GM12878 (cell line): ENCODE measurements at regions not wholly inside any gene's neighbourhood (a gene's known extent, or its start where the extent isn't known, plus 50 kb on each side); places are given as distances from the start of the nearest gene placed in this dataset.

Experiments
- ATAC-seq: fragments of 200-7000 bp; cut with Tn5 transposase; 3 replicates; pipeline ENCODE4 v1.9.1; 2020; ENCODE audit warnings: mild to moderate bottlenecking, moderate library complexity
- BruUV-seq: library from RNA; stranded (reverse); fragments of 400-500 nt; replicated peaks from 2 replicates; lab custom pipeline; 2021; lab: Mats Ljungman, UMichigan
- CTCF ChIA-PET: fragments of 300-600 bp; sonication (Branson Sonifier 250); formaldehyde crosslinking; extraction: SDS; loops from one replicate; lab custom pipeline; 2021; ENCODE audit warnings: inconsistent platforms; lab: Yijun Ruan, JAX
- POLR2A ChIA-PET: fragments of 350-600 bp; formaldehyde crosslinking; extraction: SDS; loops from one replicate; lab custom pipeline; 2021; ENCODE audit warnings: inconsistent platforms; lab: Charles Lee
- RAD21 ChIA-PET: fragments of 300-600 bp; sonication (Branson Sonifier 250); formaldehyde crosslinking; loops from one replicate; lab custom pipeline; 2023; ENCODE audit warnings: antibody characterized with exemption; ENCODE audit not compliant: unreplicated experiment; lab: Charles Lee
- SMC1A ChIA-PET: fragments of 300-600 bp; sonication (Branson Sonifier 250); formaldehyde crosslinking; loops from one replicate; lab custom pipeline; 2023; ENCODE audit not compliant: unreplicated experiment, uncharacterized antibody; lab: Charles Lee
- DNase-seq: peaks from one replicate; pipeline ENCODE4 v3.0.0-alpha.2; 2011; ENCODE audit warnings: low read depth, low spot score
- FAIRE-seq: peaks from 3 replicates; lab custom pipeline; 2011; peaks lifted over from hg19 to GRCh38; lab: Jason Lieb, UNC
- H2AFZ ChIP-seq: 2 replicates; pipeline ENCODE4 v1.6.0; 2011; ENCODE audit warnings: low read depth, low read length, control low read depth; ENCODE audit not compliant: control insufficient read depth
- H3K27ac ChIP-seq: 2 replicates; pipeline ENCODE4 v1.5.1; 2011; ENCODE audit warnings: control low read depth; ENCODE audit not compliant: control insufficient read depth, insufficient read depth
- H3K27me3 ChIP-seq, 2 experiments: replicated peaks in 1 of 2; 2 replicates each; pipeline versions ENCODE4 v1.6.0 to v1.6.1; 2011; ENCODE audit warnings: low read length in 1 of 2; ENCODE audit not compliant: control insufficient read depth in 2 of 2, insufficient read depth in 2 of 2
- H3K36me3 ChIP-seq, 2 experiments: 2 replicates each; pipeline ENCODE4 v1.5.1; 2011; ENCODE audit warnings: low read length in 1 of 2; ENCODE audit not compliant: control insufficient read depth in 2 of 2, insufficient read depth in 2 of 2
- H3K4me1 ChIP-seq: 2 replicates; pipeline ENCODE4 v1.6.1; 2011; ENCODE audit warnings: mild to moderate bottlenecking, low read length, moderate library complexity, mixed read lengths; ENCODE audit not compliant: control insufficient read depth, insufficient read depth
- H3K4me2 ChIP-seq: 2 replicates; pipeline ENCODE4 v1.6.0; 2011; ENCODE audit warnings: control low read depth; ENCODE audit not compliant: control insufficient read depth, insufficient read depth
- H3K4me3 ChIP-seq: fragments of 200-600 bp; sonication (generic); 2 replicates; pipeline ENCODE4 v1.5.1; 2016
- H3K79me2 ChIP-seq: 2 replicates; pipeline ENCODE4 v1.6.0; 2011; ENCODE audit warnings: low read length; ENCODE audit not compliant: control insufficient read depth, insufficient read depth
- H3K9ac ChIP-seq: 2 replicates; pipeline ENCODE4 v1.8.0; 2011; ENCODE audit warnings: low read length, control low read depth, mixed read lengths; ENCODE audit not compliant: control insufficient read depth, insufficient read depth
- H3K9me3 ChIP-seq: replicated peaks from 3 replicates; pipeline ENCODE4 v1.5.1; 2011; ENCODE audit warnings: mild to moderate bottlenecking, low read length; ENCODE audit not compliant: control insufficient read depth, insufficient read depth
- H4K20me1 ChIP-seq: 2 replicates; pipeline ENCODE4 v1.6.0; 2011; ENCODE audit not compliant: control insufficient read depth, insufficient read depth
- ATF7 ChIP-seq: fragments of 450-650 bp; IDR thresholded peaks from 2 replicates; pipeline ENCODE4 v1.6.1; 2016; ENCODE audit warnings: low read depth, mild to moderate bottlenecking
- BHLHE40 ChIP-seq, 2 experiments: fragments of 450-650 bp in 1 of 2; IDR thresholded peaks; 2 replicates each; pipeline ENCODE4 v1.6.1; 2011 to 2017; ENCODE audit warnings: low read depth in 2 of 2, borderline replicate concordance in 1 of 2, improper control_type of control experiment in 1 of 2, low read length in 1 of 2, mild to moderate bottlenecking in 1 of 2
- BMI1 ChIP-seq: fragments of 450-650 bp; IDR thresholded peaks from 2 replicates; pipeline ENCODE4 v1.6.1; 2016; ENCODE audit warnings: mild to moderate bottlenecking, moderate library complexity, borderline replicate concordance
- CHD4 ChIP-seq: fragments of 200-600 bp; sonication (generic); IDR thresholded peaks from 2 replicates; pipeline ENCODE4 v1.6.1; 2016; ENCODE audit warnings: mild to moderate bottlenecking
- EP300 ChIP-seq, 2 experiments: fragments of 150-350 bp in 1 of 2; IDR thresholded peaks; 2 replicates each; pipeline ENCODE4 v1.6.1; 2011 to 2012; ENCODE audit warnings: low read depth in 2 of 2, low read length in 2 of 2, borderline replicate concordance in 1 of 2, improper control_type of control experiment in 1 of 2, inconsistent platforms in 1 of 2; ENCODE audit not compliant: control insufficient read depth in 1 of 2
- HDGF ChIP-seq: fragments of 450-650 bp; IDR thresholded peaks from 2 replicates; pipeline ENCODE4 v1.6.1; 2016; ENCODE audit warnings: antibody characterized with exemption
- KAT2A ChIP-seq: conservative IDR thresholded peaks from 2 replicates; pipeline ENCODE4 v1.6.1; 2011; ENCODE audit warnings: low read depth, low read length; ENCODE audit not compliant: control insufficient read depth
- SP1 ChIP-seq: IDR thresholded peaks from one replicate; pipeline ENCODE4 v1.6.1; 2011; ENCODE audit warnings: low read depth, low read length
- YBX1 ChIP-seq: fragments of 450-650 bp; IDR thresholded peaks from 2 replicates; pipeline ENCODE4 v1.6.1; 2016; ENCODE audit warnings: antibody characterized with exemption
- ZNF384 ChIP-seq: IDR thresholded peaks from 2 replicates; pipeline ENCODE4 v1.6.1; 2012; ENCODE audit warnings: low read depth, mild to moderate bottlenecking, low read length, improper control_type of control experiment, borderline replicate concordance
- ZNF622 ChIP-seq: fragments of 450-650 bp; IDR thresholded peaks from 2 replicates; pipeline ENCODE4 v1.6.1; 2017; ENCODE audit warnings: mild to moderate bottlenecking, inconsistent platforms
- WGBS: methylation state at CpG from one replicate; pipeline ENCODE4 v1.1.6; 2016; ENCODE audit warnings: low lambda C conversion rate; ENCODE audit not compliant: insufficient replicate concordance, insufficient coverage; ENCODE audit errors: missing lambda C conversion rate; 5-methylcytosine and 5-hydroxymethylcytosine counted together
- in situ Hi-C: fragments of 300-500 bp; cut with MboI; formaldehyde crosslinking; loops from 9 replicates; pipeline ENCODE4 v1.14.3; 2018; ENCODE audit warnings: mixed read lengths
- intact Hi-C: fragments of 100-400 bp; cut with micrococcal nuclease; formaldehyde crosslinking; loops from one replicate; pipeline ENCODE4 v1.14.2; 2022; ENCODE audit not compliant: unreplicated experiment
- TF ChIP-seq, protein P1 (sequence below): IDR thresholded peaks from 2 replicates; pipeline ENCODE4 v1.6.1; 2012; ENCODE audit warnings: low read depth, low read length, improper control_type of control experiment
- TF ChIP-seq, protein P2 (sequence below): fragments of 150-350 bp; IDR thresholded peaks from 2 replicates; pipeline ENCODE4 v1.6.1; 2016; ENCODE audit warnings: low read depth, low read length
- TF ChIP-seq, protein P3 (sequence below): IDR thresholded peaks from 2 replicates; pipeline ENCODE4 v1.6.1; 2011; ENCODE audit warnings: mild to moderate bottlenecking, low read depth, low read length, moderate library complexity; ENCODE audit not compliant: insufficient replicate concordance

DNA sequence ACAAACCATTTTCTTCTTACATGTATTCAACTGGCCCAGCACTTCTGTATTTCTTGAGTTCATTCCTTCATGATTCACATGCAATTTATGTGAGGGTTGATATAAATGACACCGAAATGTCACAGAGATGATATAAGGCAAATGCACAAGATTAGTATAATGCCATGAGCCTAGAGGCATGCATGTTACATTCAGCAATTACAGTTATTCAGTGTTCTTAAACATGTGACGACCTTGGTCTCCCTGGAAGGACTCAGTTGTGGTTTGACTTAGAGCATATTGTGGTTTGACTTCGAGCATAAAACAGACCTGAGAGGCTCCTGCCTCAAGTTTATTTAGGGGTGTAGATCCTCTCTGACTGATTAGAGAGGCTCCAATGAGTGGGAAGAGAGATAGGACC lies 752.1 kb upstream of the POM121L12 start:
- WGBS = 0% methylated on average over 3 of the region's 3 CpGs
- no peaks in the 10 kb centered on the region for H3K36me3 ChIP-seq
- H3K4me1 ChIP-seq = no peaks in the 10 kb centered on the region
- H3K9me3 ChIP-seq = no peaks in the 10 kb centered on the region
- no peak overlapping the region for H3K4me3 ChIP-seq
- no TSS peak for BruUV-seq
- FAIRE-seq = no peak
- SMC1A ChIA-PET = no interaction called here
- RAD21 ChIA-PET = no interaction called here
- no peak overlapping the region for H2AFZ ChIP-seq
- H3K27ac ChIP-seq = no peak overlapping the region
- no peaks in the 10 kb centered on the region for H3K79me2 ChIP-seq
- H3K4me2 ChIP-seq = no peak overlapping the region
- intact Hi-C loops = no loop called here
- TF ChIP-seq ZNF622 = no peak
- TF ChIP-seq, protein P1, sequence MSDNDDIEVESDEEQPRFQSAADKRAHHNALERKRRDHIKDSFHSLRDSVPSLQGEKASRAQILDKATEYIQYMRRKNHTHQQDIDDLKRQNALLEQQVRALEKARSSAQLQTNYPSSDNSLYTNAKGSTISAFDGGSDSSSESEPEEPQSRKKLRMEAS = no peak
- no peak for TF ChIP-seq YBX1
- TF ChIP-seq BMI1 = no peak
- no peak for TF ChIP-seq CHD4
- TF ChIP-seq, protein P2, sequence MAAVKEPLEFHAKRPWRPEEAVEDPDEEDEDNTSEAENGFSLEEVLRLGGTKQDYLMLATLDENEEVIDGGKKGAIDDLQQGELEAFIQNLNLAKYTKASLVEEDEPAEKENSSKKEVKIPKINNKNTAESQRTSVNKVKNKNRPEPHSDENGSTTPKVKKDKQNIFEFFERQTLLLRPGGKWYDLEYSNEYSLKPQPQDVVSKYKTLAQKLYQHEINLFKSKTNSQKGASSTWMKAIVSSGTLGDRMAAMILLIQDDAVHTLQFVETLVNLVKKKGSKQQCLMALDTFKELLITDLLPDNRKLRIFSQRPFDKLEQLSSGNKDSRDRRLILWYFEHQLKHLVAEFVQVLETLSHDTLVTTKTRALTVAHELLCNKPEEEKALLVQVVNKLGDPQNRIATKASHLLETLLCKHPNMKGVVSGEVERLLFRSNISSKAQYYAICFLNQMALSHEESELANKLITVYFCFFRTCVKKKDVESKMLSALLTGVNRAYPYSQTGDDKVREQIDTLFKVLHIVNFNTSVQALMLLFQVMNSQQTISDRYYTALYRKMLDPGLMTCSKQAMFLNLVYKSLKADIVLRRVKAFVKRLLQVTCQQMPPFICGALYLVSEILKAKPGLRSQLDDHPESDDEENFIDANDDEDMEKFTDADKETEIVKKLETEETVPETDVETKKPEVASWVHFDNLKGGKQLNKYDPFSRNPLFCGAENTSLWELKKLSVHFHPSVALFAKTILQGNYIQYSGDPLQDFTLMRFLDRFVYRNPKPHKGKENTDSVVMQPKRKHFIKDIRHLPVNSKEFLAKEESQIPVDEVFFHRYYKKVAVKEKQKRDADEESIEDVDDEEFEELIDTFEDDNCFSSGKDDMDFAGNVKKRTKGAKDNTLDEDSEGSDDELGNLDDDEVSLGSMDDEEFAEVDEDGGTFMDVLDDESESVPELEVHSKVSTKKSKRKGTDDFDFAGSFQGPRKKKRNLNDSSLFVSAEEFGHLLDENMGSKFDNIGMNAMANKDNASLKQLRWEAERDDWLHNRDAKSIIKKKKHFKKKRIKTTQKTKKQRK = no peak
- TF ChIP-seq EP300 (IDR thresholded peaks at IDR 0.05; ENCODE audit: borderline replicate concordance in 1 of 2, control insufficient read depth in 1 of 2, low read depth in 2 of 2, low read length in 2 of 2) = no peak
- TF ChIP-seq ATF7 = no peak
- no peak for TF ChIP-seq HDGF
- no peak for TF ChIP-seq KAT2A
- TF ChIP-seq SP1 = no peak
- TF ChIP-seq, protein P3, sequence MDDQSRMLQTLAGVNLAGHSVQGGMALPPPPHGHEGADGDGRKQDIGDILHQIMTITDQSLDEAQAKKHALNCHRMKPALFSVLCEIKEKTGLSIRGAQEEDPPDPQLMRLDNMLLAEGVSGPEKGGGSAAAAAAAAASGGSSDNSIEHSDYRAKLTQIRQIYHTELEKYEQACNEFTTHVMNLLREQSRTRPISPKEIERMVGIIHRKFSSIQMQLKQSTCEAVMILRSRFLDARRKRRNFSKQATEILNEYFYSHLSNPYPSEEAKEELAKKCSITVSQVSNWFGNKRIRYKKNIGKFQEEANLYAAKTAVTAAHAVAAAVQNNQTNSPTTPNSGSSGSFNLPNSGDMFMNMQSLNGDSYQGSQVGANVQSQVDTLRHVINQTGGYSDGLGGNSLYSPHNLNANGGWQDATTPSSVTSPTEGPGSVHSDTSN = no peak
- no peak for TF ChIP-seq BHLHE40 (IDR thresholded peaks at IDR 0.05; ENCODE audit: borderline replicate concordance in 1 of 2, low read depth in 2 of 2, low read length in 1 of 2)
- no peak for TF ChIP-seq ZNF384
- TF ChIP-seq, all 136 proteins: peak for 0
- DNase-seq (no peak), ATAC-seq (no peak)
- ChIA-PET CTCF (no interaction called here), POLR2A (no interaction called here)
- in situ Hi-C loops = no loop called here
- no peak overlapping the region for H3K9ac ChIP-seq
- no peaks in the 10 kb centered on the region for H3K27me3 ChIP-seq
- no peaks in the 10 kb centered on the region for H4K20me1 ChIP-seq
